Stimulated activated CD4-positive, alpha-beta T cell treated with anti-CD3 and anti-CD28 coated beads, Interleukin-1b, Interleukin-23, amount 100 ng/mL, for 4 hours (primary cell): ENCODE measurements at regions not wholly inside any gene's neighbourhood (a gene's known extent, or its start where the extent isn't known, plus 50 kb on each side); places are given as distances from the start of the nearest gene placed in this dataset.
"Not testable (repeated sequence)": the region's sequence is repeated elsewhere in the genome, so short reads cannot be mapped to it uniquely, and the experiment has no call there.

ENCODE experiments used
- DNase-seq, 2 donors: peaks; one replicate each; pipeline ENCODE4 v3.0.0-alpha.2; 2020; ENCODE audit warnings: low read depth in 2 of 2

DNA sequence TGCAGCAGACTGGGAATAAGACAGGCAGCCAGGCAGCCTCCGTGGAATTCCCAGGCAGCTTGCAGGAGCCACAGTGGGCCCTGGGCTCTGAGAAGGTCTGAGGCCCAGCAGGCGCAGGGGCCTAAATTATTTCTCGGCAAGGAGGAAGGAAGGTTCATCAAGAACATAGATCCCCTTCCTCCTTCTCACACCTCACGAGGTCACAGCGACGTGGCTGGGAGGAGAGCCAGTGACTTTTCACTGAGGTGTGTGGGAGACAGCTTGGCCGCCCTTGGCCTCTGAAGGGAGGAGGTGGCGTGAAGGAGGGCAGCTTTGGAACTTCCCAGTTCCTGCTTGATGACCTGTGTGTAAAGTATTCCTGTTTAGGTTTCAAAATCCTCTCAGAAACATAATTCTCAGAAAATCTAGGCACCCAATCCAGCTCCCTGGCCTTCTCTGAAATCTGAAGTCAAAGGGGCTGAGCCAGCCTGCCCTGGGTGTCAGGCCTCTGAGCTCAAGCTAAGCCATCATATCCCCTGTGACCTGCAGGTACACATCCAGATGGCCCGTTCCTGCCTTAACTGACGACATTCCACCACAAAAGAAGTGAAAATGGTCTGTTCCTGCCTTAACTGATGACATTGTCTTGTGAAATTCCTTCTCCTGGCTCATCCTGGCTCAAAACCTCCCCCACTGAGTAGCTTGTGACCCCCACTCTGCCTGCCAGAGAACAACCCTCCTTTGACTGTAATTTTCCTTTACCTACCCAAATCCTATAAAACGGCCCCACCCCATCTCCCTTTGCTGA lies 161.0 kb downstream of the ADRA2C start:
- not testable (repeated sequence) for DNase-seq

DNA sequence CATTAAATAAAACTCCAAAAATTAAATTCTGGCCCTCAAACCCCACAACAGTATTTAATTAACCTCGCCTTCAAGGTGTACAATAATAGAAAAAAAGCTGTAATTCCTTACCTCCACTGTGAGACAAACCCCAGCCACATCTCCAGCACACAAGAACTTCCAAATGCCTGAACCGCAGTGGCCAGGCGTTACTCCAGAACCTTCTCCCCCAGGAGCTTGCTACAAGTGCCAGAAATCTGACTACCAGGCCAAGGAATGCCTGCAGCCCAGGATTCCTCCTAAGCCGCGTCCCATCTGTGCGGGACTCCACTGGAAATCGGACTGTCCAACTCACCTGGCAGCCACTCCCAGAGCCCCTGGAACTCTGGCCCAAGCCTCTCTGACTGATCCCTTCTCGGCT lies 163.2 kb downstream of the ADRA2C start:
- DNase-seq, result not testable (repeated sequence)

DNA sequence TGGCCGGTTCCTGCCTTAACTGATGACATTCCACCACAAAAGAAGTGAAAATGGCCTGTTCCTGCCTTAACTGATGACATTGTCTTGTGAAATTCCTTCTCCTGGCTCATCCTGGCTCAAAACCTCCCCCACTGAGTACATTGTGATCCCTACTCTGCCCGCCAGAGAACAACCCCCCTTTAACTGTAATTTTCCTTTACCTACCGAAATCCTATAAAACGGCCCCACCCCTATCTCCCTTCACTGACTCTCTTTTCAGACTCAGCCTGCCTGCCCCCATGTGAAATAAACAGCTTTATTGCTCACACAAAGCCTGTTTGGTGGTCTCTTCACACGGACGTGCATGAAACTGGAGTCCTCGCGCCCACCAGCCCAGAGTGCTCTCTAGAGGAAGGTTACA lies 166.5 kb downstream of the ADRA2C start:
- DNase-seq, result not testable (repeated sequence)

DNA sequence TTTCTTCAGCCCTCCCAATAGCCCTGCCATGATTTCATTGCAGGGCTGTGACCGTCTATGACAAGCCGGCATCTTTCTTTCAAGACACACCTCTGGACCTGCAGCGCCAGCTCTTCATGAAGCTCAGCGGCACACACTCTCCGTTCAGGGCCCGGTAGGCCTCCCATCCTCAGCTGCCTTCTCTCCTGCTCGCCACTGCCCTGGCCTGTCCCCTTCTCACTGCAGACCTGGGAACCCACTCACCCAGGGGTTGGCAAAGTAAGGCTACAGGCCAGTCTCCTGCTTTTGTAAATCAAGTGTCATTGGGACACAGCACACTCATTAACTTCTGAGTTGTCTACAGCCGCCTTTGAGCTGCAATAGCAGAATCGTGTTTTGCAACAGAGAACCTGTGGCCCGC lies 169.2 kb downstream of the ADRA2C start:
- not testable (repeated sequence) for DNase-seq

DNA sequence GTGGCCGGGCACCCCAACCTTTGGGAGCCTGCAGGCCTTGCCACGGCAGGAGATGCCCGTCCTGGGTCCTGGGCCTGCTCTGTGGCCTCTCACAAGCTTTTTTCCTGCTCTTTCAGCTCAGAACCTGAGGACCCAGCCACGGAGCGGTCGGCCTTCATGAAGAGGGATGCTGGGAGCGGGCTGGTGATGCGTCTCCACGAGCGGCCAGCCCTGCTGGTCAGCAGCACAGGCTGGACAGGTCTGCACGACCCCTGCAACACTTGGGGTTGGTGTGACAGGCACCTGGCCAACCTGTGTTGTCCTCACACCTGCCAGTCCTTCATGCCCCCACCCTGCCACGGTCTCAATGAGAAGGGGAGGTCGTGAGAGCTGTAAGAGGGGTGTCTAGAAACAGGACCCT lies 170.0 kb downstream of the ADRA2C start:
- DNase-seq, result no peak

DNA sequence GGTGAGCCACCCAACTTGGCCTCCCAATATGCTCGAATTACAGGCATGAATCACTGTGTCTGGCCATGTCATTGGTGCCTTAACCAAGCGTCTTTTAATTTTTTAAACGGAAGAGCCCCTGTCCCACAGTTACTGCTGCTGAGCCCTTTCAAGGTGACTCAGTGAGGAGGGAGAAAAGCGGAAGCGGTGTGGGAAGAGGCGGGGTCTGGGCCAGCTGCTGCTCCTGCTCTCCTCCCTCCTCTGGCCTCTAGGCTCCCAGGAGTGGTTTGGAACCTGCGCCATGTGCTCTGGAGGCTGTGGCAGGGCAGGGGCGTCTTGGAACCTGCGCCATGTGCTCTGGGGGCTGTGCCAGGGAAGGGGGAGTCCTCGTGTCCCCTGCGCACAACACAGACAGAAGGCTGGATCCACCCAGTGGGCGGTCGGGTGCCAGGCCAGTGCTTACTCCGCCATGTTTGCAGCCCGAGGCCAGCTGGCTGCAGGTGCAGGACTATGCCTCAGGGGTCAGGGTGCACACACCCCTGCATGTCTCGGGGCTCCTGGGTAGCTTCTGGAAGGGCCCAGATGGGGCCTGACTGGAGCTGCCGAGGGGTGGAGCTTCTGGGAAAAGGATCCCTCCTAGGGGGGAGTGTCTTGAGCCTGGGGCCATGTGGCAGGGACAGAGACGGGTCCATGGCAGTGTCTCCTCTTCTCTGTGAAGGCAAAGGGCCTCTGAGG lies 171.8 kb downstream of the ADRA2C start:
- DNase-seq, result not testable (repeated sequence)

DNA sequence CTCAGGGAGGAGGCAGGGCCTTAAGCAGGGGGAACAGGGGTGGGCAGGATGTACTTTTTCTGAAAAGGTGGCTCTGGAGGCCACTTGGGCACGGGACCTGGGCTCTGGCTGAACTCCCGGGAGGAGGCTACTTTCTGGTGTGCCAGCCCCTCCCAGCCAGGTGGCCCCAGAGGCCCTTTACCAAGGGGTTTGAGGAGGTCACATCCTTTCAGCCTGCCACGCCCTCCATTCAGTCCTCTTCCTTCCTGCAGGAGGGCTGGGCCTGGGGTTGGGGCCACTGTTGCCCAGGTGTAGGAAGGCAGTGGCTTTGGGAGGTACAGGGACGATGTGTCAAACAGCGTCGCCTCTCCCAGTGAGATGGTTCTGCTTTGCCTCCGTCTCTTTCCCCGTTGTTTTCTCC lies 172.5 kb downstream of the ADRA2C start:
- DNase-seq, result not testable (repeated sequence)

DNA sequence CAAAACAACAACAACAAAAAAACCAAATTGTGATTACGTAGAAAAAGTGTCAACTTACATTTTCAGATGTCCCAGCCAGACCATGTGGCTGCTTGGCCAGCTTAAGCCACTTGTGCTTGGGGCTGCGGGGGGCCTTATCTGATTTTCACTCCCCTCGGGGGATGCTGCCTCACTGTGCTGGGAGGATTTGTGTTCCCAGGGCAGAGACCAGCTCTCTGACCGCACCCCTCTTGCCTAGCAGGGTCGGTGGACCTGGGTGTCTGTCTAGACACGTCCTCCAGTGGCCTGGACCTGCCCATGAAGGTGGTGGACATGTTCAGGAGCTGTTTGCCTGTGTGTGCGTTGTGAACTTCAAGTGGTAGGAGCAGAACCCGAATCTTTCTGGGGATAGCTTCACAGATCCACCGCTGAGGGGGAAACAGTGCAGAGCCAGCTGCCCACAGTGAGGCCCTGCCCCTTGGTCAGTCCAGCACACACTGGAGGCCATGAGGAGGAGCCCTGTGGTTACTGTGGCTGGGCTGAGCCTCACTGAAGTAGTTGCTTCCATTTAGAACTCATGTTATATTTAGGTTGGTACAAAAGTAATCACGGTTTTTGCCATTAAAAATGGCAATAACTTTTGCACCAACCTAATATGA lies 173.9 kb downstream of the ADRA2C start:
- DNase-seq, result not testable (repeated sequence)

DNA sequence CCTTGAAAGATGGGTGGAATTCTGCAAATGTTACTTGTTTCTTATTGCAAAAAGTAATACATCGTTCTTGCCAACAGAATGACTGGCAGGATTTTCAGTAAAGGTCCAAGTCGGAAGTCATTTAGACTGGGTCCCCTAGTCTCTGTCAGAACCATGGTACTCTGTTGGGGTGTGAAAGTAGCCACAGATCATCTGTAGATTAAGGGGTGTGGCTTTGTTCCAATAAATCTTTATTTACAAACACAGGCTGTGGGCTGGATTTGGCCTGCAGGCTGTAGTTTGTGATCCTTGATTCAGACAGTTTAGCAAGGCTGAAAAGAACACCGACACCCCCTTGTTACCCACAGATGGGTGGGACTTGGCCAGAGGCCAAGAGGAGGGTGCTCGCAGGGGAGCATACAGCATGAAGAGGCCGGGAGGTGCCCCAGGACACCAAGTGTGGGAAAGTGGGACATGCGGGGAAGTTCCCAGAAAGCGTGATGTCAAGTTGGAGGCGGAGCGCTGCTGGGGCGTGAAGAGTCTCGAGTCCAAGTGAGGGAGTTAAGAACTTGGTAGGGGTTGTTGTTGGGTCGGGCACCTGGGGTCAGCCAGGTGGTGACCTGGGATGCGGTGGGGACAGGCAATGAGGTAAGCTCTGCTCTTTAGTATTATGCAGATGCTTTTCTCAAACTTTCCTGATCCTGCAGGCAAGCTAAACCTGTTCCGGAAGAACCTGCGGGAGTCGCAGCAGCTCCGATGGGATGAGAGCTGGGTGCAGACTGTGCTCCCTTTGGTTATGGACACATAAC lies 175.7 kb downstream of the ADRA2C start:
- DNase-seq, result not testable (repeated sequence)

DNA sequence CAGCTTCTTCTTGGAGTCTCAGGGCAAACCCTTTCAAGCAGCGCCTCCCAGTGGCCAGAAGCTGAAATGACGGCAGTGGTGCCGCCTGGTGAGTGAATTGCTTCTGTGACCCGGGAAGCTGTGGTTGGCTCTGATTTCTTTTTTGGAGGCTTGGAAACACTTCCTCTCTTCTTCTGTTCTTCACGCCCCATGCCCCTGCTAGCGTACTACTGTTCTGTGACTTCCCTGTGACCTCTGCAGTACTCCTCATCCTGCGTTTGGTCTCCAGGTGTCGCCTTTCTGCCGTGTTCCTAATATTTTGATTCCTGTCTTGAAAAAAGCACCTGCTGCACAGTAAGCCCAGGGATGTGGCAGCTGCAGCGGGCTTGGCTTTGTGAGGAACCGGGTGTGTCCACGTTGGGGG lies 176.4 kb downstream of the ADRA2C start:
- DNase-seq, result peak in 1 of 2 donors; percentile 32

DNA sequence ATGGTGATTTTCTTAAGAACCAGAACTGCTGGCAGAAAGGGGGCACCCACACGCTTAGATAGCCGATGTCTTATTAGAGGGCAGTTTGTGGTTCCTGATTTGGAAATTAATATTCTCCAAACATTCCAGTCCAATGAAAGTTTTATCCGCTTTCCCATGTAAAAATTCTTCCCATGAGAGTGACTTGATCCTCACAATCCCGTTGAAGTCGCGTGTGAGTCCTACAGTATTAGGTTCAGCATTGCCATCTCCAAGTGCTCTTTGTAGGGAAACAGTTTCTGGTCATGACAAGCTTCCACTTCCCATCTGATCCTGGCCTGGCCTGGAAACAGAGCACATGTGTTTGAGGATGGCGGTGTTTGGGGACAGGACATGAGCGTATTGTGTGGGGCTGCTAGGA lies 176.9 kb downstream of the ADRA2C start:
- not testable (repeated sequence) for DNase-seq

DNA sequence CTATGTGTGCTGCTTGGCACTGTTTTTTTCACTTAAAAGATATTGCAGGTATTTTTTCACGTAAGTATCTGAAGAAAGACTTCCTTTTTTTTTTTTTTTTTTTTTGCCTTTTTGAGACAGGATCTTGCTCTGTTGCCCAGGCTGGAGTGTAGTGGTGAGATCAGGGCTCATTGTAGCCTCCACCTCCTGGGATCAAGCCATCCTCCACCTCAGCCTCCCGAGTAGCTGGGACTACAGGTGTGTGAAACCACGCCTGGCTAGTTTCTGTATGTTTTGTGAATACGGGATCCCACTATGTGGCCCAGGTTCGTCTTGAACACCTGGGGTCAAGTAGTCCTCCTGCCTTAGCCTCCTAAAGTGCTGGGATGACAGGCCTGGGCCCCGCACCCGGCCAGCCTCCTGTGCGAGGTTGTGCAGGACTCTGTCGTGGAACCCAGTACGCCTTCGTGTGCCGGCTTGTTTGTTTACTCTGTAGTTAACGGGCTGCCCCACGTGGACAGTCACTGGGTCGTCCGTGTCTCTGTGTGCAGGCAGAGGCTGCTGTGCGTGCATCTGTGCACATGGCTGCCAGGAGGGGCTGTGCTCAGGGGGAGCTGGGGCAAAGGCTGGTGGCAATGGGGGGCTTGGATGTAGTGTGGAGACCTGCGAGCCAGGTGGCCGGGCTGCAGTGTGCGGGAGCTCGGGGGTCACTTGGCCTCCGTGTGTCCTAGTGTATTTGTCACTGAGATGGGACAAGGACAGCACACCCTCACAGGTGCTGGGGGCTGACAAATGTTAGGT lies 179.5 kb downstream of the ADRA2C start:
- DNase-seq, result no peak

DNA sequence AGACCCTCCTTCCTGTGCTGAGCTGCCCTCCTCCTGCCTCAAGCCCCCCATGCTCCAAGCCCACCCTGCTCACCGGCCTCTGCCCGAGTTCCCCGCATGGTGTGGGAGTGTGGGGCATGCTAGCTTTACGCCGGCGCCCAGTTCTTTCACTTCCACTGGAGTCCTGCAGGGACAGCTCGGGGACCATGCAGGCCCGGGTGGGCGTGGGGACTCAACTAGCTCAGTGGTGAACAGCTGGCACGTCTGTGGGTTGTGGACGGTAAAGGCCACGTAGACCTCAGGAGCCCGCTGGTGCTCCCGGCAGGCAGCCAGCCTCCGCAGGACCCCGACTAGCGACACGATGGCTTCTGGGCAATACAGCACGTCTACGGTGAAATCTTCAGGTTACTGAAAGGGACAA lies 180.4 kb downstream of the ADRA2C start:
- not testable (repeated sequence) for DNase-seq

DNA sequence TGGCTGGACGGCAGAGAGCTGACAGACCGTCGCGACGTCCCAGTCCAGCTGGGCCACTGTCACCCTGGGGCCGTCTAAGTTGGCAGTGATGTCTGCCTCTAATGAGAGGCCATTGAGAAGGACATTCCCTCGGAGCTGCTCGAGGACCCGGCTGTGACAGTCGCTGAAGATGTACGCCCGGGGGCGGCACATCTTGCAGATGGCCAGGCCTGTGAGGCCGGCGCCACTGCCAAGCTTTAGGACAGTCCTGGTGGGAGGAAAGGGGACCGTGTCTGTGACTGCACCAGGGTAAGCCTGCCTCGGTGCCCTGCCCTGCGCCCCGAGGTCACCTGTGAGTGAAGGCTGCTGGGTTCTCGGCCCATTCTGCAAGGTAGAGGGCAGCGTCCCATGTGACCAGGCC lies 181.6 kb downstream of the ADRA2C start:
- not testable (repeated sequence) for DNase-seq

DNA sequence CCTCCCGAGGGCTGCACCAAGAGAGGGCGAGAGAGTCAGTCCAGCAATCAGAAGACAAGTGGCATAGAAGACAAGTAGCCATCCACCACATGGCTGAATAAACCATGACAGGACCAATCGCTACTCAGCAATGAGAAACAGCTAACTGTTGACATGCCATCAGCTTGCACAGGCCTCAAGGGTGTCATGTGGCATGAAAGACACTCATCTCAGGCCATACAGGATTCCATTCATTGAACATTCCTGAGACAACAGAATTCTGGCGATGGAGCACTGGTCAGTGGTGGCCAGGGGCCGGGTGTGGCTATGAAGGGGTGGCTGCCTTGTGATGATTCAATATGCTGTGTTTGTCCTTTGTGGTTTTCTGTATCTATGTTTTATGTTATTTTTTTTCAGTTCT lies 182.0 kb downstream of the ADRA2C start:
- DNase-seq, result not testable (repeated sequence)

DNA sequence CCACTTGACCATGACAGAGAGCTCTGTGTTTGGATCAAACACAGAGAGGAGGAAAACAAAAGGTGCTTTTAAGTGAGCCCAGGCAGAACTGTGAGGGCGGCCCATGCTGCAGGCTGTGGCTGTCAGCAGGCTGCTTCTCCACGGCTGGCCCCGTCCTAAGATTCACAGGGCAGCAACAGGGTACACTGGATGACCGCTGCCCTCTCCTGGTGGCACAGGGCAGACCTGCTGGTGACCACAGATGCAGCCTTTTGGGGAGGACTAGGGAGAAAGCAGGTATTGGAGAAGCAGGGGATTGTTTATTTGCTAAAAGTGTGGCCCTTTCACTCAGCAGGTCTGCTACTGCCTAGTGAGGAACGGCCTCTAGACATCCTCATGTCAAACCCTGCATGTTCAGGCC lies 183.7 kb downstream of the ADRA2C start:
- DNase-seq, result not testable (repeated sequence)

DNA sequence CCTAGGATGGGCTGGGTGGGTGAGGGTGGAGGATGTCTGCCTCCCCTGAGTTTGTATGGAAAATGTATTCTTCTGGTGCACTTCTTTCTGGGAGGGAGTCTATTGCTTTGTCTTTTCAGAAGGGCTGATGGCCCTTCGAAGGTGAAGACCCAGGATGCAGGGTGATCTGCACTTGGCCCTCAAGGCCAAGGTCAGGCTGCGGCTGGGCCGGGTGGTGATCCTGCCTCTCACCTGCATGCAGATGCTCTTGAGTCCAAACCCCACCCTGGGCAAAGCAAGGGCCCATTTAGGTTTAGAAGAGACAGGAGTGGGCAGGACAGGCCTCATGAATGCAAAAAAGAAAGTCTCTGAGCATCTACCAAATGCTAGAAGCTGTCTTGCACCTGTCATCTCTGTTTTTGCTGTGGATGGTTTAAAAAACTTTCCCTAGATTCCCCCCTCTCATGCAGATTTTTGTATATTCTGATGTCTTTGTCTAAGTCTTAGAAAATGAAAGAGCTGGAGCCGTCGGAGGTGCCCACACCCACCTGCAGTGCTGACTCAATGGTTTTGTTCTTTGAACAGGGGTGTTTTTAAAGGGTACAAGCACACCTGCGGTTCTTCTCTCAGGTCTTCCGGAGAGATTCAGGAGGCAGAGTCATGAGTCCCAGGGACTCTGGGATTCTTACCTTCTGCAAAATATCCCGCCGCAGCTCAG lies 186.4 kb downstream of the ADRA2C start:
- not testable (repeated sequence) for DNase-seq

DNA sequence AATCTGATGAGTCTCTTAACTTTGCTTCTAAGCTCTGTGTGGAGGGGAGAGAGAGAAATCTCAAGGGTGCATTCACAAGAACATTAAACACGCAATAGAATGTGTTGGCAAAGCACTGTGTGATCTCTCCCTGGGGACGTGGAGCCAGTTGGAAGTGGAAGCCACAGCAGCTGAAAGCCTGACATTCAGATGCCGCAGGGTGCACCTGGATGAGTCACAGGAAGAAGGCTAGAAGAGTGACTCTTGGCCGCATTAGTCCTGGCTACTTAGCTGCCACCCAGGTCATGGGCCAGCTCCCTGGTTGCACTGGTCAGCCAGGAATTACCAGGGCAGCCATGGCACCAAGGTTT lies 186.9 kb downstream of the ADRA2C start:
- not testable (repeated sequence) for DNase-seq

DNA sequence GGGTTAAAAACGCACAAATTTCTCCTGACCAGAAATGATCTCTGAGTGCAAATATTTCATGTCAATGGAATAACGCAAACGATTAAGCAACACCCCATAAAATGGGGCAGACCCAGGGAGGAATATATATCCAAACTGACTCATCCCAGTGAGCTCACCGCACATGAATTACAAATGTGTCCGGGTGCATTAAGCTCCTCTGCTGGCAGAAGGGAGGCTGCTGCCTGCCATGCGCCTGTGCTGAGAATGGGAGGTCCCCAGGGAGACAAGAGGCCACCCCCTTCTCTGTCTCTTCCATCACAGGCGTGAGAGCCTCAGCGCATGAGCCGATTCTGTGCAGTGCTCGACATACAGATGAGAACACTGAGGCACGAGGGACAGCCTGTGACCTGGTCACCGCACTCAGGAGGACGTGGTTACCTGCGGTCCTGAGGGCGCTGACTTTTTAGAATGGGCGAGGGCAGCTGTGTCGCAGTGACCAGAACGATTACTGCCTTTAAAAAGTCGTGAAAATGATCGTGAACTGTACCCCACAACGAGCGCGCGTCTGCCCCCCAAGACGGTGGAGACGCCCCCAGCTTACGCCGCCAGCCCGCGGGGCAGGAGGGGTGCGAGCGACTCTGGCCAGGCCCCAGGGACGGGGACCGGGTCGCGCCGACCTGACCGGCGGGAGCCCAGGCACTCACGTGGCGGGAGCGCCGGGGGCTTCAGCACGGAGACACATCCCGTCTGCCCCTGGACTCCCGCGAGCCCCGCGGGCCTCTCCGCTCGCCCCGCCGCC lies 188.5 kb downstream of the ADRA2C start:
- DNase-seq, result peak; percentile 49 to 60
